Upper lobe of left lung (tissue), 4 donors: ENCODE measurements at regions not wholly inside any gene's neighbourhood (a gene's known extent, or its start where the extent isn't known, plus 50 kb on each side); places are given as distances from the start of the nearest gene placed in this dataset.
"Not testable (repeated sequence)": the region's sequence is repeated elsewhere in the genome, so short reads cannot be mapped to it uniquely, and the experiment has no call there.

Experiments used
- EP300 ChIP-seq, 4 donors: sonication (generic); formaldehyde crosslinking; IDR thresholded peaks; one replicate each; pipeline ENCODE4 v1.5.1; 2017; ENCODE audit warnings: antibody characterized with exemption in 4 of 4, control low read depth in 2 of 4
- POLR2A ChIP-seq, 4 donors: fragments of 450-650 bp; IDR thresholded peaks; one replicate each; pipeline ENCODE4 v1.5.1; 2016 to 2017; ENCODE audit warnings: antibody characterized with exemption in 4 of 4, mild to moderate bottlenecking in 2 of 4
- POLR2AphosphoS5 ChIP-seq, 2 donors: sonication (generic); formaldehyde crosslinking; IDR thresholded peaks; one replicate each; pipeline ENCODE4 v1.5.1; 2017; ENCODE audit warnings: antibody characterized with exemption in 2 of 2
- TF ChIP-seq, protein P1 (sequence below), 6 experiments: fragments of 450-650 bp in 4 of 6; fragments of 200-600 bp in 2 of 6; sonication (generic) in 2 of 6; IDR thresholded peaks; one replicate each; pipeline ENCODE4 v1.5.1; 2016 to 2019; ENCODE audit warnings: antibody characterized with exemption in 6 of 6

DNA sequence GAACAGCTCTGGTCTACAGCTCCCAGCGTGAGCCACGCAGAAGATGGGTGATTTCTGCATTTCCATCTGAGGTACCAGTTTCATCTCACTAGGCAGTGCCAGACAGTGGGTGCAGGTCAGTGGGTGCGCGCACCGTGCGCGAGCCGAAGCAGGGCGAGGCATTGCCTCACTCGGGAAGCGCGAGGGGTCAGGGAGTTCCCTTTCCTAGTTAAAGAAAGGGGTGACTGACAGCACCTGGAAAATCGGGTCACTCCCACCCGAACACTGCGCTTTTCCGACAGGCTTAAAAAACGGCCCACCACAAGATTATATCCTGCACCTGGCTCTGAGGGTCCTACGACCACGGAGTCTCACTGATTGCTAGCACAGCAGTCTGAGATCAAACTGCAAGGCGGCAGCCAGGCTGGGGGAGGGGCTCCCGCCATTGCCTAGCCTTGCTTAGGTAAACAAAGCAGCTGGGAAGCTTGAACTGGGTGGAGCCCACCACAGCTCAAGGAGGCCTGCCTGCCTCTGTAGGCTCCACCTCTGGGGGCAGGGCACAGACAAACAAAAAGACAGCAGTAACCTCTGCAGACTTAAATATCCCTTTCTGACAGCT, 325.0 kb upstream of the CHST9 start:
- TF ChIP-seq, protein P1, sequence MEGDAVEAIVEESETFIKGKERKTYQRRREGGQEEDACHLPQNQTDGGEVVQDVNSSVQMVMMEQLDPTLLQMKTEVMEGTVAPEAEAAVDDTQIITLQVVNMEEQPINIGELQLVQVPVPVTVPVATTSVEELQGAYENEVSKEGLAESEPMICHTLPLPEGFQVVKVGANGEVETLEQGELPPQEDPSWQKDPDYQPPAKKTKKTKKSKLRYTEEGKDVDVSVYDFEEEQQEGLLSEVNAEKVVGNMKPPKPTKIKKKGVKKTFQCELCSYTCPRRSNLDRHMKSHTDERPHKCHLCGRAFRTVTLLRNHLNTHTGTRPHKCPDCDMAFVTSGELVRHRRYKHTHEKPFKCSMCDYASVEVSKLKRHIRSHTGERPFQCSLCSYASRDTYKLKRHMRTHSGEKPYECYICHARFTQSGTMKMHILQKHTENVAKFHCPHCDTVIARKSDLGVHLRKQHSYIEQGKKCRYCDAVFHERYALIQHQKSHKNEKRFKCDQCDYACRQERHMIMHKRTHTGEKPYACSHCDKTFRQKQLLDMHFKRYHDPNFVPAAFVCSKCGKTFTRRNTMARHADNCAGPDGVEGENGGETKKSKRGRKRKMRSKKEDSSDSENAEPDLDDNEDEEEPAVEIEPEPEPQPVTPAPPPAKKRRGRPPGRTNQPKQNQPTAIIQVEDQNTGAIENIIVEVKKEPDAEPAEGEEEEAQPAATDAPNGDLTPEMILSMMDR (IDR thresholded peaks at IDR 0.05), result not testable (repeated sequence)
- TF ChIP-seq POLR2AphosphoS5, POLR2A, EP300 (IDR thresholded peaks at IDR 0.05): not testable (repeated sequence)
